Activated CD4-positive, alpha-beta T cell treated with anti-CD3 and anti-CD28 coated beads, Interleukin-2, amount 10 ng/mL, durations not matched to agents 7 days and 5 days (primary cell): ENCODE measurements at regions not wholly inside any gene's neighbourhood (a gene's known extent, or its start where the extent isn't known, plus 50 kb on each side); places are given as distances from the start of the nearest gene placed in this dataset.

Source experiments
- CTCF ChIA-PET: fragments of 350-600 bp; sonication (Branson Sonifier 250); formaldehyde crosslinking; loops from one replicate; lab custom pipeline; 2021; ENCODE audit warnings: antibody characterized with exemption; lab: Charles Lee
- POLR2A ChIA-PET: fragments of 350-600 bp; sonication (Branson Sonifier 250); formaldehyde crosslinking; loops from one replicate; lab custom pipeline; 2021; ENCODE audit warnings: antibody characterized with exemption; lab: Charles Lee
- DNase-seq: peaks from one replicate; pipeline ENCODE4 v3.0.0-alpha.2; 2020
- H3K27ac Mint-ChIP-seq: one replicate; pipeline ENCODE4 v1.8.0; 2021; ENCODE audit warnings: mild to moderate bottlenecking, moderate library complexity, mixed read lengths
- H3K27me3 Mint-ChIP-seq: one replicate; pipeline ENCODE4 v1.8.0; 2021; ENCODE audit warnings: mixed read lengths
- H3K36me3 Mint-ChIP-seq: one replicate; pipeline ENCODE4 v1.8.0; 2021; ENCODE audit warnings: low read depth, mixed read lengths
- H3K4me1 Mint-ChIP-seq: one replicate; pipeline ENCODE4 v1.8.0; 2021; ENCODE audit warnings: mixed read lengths
- H3K4me3 Mint-ChIP-seq: one replicate; pipeline ENCODE4 v1.8.0; 2021; ENCODE audit warnings: mild to moderate bottlenecking, moderate library complexity, mixed read lengths
- H3K9me3 Mint-ChIP-seq: one replicate; pipeline ENCODE4 v1.8.0; 2021; ENCODE audit warnings: mixed read lengths

DNA sequence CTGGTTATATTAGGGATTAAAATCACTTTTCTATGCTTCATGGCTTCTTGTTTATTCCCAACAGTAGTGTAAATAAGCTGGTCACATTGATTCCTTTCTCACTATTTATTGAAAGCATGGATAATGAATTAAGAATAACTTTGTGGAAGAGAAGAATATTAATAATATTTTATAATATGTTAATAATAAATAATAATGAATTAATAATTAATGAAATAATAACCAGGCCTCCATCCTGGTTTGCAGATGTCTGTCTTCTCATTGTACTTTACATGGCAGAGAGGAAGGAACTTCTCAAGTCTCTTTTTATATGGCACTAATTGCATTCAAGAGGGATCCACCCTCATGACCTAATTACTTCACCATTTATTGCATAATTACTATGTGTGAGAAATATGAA lies 473.5 kb downstream of the PTPRC start:
- peaks cover 9% of the 10 kb centered on the region for H3K36me3 Mint-ChIP-seq
- H3K27ac Mint-ChIP-seq: no peak overlapping the region
- DNase-seq: no peak
- H3K27me3 Mint-ChIP-seq: no peaks in the 10 kb centered on the region
- ChIA-PET CTCF (interaction anchor here (0.7 to 2.2 kb wide), 20 partner anchors 9 to 323 kb away, joined by 3 to 10 read pairs (median 3); no protein-coding TSS in a partner anchor), POLR2A (no interaction called here)
- peaks cover 12% of the 10 kb centered on the region for H3K4me1 Mint-ChIP-seq
- no peak overlapping the region for H3K4me3 Mint-ChIP-seq
- H3K9me3 Mint-ChIP-seq: peaks cover 30% of the 10 kb centered on the region

DNA sequence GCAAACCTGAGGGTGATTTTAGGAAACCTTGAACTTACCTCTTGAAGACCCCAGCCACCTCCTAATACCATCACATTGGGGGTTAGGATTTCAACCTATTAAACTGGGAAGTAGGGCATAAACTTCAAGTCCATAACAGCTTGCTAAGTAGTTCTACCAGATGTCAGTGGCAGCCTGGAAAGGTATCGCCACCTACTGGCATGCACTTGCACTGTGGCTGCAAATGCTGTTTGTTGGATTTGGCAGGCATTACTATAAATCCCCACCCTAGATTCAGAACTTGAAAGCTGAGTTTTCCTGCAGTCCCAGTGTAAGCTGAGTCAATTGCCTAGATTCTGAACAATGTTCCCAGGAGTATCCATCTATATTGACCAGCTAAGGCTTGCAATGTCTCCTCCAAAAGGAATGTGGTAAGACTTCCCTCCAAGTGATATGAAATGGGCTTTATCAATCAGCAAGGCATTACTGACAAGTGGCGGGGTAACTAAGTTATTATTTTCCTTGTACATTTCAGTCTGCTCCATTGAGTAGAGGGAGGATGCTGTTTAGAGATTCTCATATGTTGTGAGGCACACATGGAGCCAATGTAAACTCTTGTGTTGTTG lies 474.5 kb downstream of the PTPRC start:
- Mint-ChIP-seq H3K27me3 (no peaks in the 10 kb centered on the region), H3K27ac (peak overlapping the region; percentile 51), H3K36me3 (peaks cover 9% of the 10 kb centered on the region), H3K4me3 (no peak overlapping the region), H3K4me1 (peaks cover 12% of the 10 kb centered on the region), H3K9me3 (peaks cover 30% of the 10 kb centered on the region)
- DNase-seq: peak; percentile 59
- POLR2A ChIA-PET: no interaction called here
- CTCF ChIA-PET: interaction anchor here (0.6 to 2.2 kb wide), 30 partner anchors 8 to 348 kb away, joined by 3 to 10 read pairs (median 3); no protein-coding TSS in a partner anchor

DNA sequence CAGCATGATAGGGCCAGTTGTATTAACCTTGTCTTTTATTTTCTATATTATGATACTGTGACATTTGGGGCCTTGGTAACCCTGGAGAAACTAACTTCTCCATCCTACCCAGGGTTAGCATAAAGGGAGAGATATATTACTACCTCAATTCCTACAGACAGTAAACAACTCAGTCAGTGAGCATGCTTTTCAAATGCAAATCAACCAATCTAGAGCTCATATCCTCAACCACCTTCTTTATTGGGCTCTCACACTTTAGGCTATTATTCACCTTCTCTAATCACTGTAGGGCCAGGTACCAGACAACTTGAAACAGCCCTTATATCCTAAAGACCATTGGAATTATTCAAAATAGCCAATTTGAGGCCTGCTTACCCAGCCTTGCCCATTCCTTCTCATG lies 477.6 kb downstream of the PTPRC start:
- H3K27ac Mint-ChIP-seq: no peak overlapping the region
- H3K4me1 Mint-ChIP-seq: peaks cover 12% of the 10 kb centered on the region
- ChIA-PET CTCF (interaction anchor here (0.6 kb wide), 1 partner anchor 11 kb away, joined by 3 read pairs; no protein-coding TSS in a partner anchor), POLR2A (no interaction called here)
- H3K9me3 Mint-ChIP-seq: peaks cover 21% of the 10 kb centered on the region
- DNase-seq: no peak
- H3K4me3 Mint-ChIP-seq: no peak overlapping the region
- H3K36me3 Mint-ChIP-seq: peaks cover 6% of the 10 kb centered on the region
- H3K27me3 Mint-ChIP-seq: no peaks in the 10 kb centered on the region

DNA sequence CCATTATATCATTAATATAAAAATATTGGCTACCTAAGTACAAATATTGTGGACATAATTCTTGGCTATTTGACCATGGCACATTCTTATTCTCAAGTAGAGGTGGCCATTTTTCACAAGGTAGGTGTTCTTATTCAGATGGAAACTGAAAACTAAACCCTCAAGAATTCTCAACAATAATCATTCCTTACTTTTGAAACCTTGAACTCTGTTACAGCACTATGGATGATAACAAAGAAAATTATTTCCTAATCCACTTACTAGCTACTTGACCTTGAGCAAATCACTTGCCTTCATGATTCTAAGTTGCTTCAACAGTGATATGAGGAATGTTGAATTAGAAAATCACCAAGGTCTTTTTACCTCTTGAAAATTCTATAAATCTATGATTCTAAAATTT lies 482.2 kb downstream of the PTPRC start:
- no peak overlapping the region for H3K4me3 Mint-ChIP-seq
- POLR2A ChIA-PET: no interaction called here
- no peak for DNase-seq
- H3K27ac Mint-ChIP-seq: no peak overlapping the region
- H3K27me3 Mint-ChIP-seq: no peaks in the 10 kb centered on the region
- H3K36me3 Mint-ChIP-seq: no peaks in the 10 kb centered on the region
- H3K4me1 Mint-ChIP-seq: peaks cover 6% of the 10 kb centered on the region
- peaks cover 6% of the 10 kb centered on the region for H3K9me3 Mint-ChIP-seq
- CTCF ChIA-PET: interaction anchor here (1.2 to 1.8 kb wide), 2 partner anchors 8 to 20 kb away, joined by 3 to 7 read pairs; no protein-coding TSS in a partner anchor

DNA sequence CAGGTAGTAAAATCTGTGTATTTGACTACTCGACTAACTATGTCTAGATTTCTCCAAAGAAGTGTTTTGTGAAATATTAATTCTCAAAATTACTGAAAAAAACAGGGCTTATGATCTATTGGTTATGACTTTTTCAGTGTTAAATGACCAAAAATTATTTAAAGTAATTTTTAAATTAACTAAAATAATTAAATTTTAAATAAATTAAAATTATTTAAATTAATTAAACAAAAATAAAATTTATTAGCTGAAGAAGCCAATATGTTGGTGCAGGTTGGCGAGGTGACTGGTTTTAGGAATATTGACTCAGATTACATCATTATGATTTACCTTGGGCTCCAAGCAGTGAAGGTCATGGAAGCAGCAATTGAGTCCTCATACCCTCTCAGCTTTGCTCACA lies 483.2 kb downstream of the PTPRC start:
- ChIA-PET POLR2A (no interaction called here), CTCF (interaction anchor here (1.2 to 1.8 kb wide), 3 partner anchors 9 to 227 kb away, joined by 3 to 7 read pairs (median 3); no protein-coding TSS in a partner anchor)
- peaks cover 6% of the 10 kb centered on the region for H3K4me1 Mint-ChIP-seq
- H3K27me3 Mint-ChIP-seq: peaks cover 2% of the 10 kb centered on the region
- H3K27ac Mint-ChIP-seq: no peak overlapping the region
- DNase-seq: no peak
- no peaks in the 10 kb centered on the region for H3K36me3 Mint-ChIP-seq
- H3K9me3 Mint-ChIP-seq: peaks cover 6% of the 10 kb centered on the region
- no peak overlapping the region for H3K4me3 Mint-ChIP-seq

DNA sequence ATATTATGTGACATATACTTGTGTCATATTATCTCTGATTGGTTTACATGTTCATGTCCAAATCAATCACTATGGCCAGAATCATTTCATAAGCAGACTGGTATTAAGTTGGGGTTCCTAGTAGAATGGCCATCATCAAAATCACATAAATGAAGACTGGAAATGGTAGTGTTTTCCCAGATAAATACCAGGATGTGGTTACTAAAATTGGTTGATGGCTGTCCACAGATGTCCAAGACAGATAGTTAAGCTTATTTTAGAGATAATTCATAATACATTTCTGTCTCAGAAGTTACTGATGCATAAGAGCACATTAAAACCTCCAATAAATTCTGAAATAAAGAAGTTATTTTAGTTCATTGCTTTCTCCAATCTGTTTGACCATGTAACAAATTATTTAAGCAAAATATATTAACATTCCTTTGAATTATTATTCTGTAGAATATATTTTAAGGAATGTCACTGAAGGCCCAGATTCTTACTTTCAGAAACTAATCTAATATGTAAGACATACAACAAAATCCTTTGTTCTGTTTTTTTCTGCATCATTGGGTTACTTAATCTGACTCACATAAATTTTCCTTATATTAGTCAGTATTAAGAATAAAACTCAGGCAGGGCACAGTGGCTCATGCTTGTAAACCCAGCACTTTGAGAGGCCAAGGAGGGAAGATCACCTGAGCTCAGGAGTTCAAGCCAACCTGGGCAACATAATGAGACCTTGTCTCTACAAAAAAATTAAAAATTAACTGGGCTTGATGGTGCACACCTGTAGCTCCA lies 483.9 kb downstream of the PTPRC start:
- H3K4me3 Mint-ChIP-seq: no peak overlapping the region
- H3K4me1 Mint-ChIP-seq: peaks cover 6% of the 10 kb centered on the region
- no peak overlapping the region for H3K27ac Mint-ChIP-seq
- H3K9me3 Mint-ChIP-seq: peaks cover 6% of the 10 kb centered on the region
- ChIA-PET CTCF (interaction anchor here (0.8 to 1.8 kb wide), 5 partner anchors 8 to 228 kb away, joined by 3 to 7 read pairs (median 3); no protein-coding TSS in a partner anchor), POLR2A (no interaction called here)
- no peaks in the 10 kb centered on the region for H3K36me3 Mint-ChIP-seq
- H3K27me3 Mint-ChIP-seq: peaks cover 2% of the 10 kb centered on the region
- no peak for DNase-seq

DNA sequence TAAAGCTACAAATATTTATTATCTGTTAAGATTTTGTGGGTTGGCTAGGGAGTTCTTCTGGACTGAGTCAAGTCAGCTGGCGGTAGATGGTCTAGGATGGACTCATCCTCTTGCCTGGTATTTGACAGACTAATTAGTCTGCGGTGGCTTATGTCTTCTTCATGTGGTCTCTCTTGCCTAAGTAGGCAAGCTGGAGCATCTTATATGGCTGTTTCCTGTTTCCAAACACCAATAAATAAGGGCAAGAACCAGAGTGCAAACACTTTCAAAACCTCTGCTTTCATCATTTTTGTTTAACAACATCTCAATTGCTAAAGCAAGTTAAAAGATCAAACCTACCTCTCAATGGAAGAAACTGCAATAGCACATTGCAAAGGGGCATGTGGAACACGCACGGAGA lies 484.8 kb downstream of the PTPRC start:
- no peak overlapping the region for H3K27ac Mint-ChIP-seq
- H3K9me3 Mint-ChIP-seq: peaks cover 3% of the 10 kb centered on the region
- peaks cover 6% of the 10 kb centered on the region for H3K4me1 Mint-ChIP-seq
- no peak for DNase-seq
- POLR2A ChIA-PET: no interaction called here
- no peak overlapping the region for H3K4me3 Mint-ChIP-seq
- no peaks in the 10 kb centered on the region for H3K36me3 Mint-ChIP-seq
- CTCF ChIA-PET: interaction anchor here (0.6 to 1.4 kb wide), 6 partner anchors 9 to 392 kb away, joined by 3 to 6 read pairs (median 3); no protein-coding TSS in a partner anchor
- H3K27me3 Mint-ChIP-seq: peaks cover 7% of the 10 kb centered on the region

DNA sequence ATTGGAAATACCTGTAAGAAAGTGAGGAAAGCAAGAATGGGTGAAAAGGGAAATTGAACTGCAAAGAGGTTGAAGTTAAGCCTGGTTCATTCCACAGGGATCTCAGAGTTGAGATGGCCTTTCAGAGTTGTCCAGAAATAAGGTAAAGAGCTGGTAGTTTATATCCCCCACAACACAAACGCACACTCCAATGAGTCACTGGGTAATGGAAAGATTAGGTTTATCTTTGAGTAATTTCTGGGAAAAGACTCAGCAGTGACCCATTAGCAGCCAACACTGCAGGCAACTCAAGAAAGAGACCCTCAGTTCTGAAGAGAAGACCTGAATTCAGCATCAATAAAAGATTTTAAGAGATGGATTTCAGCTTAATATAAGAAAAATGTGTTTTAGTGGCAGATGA lies 485.5 kb downstream of the PTPRC start:
- ChIA-PET CTCF (interaction anchor here (0.6 kb wide), 1 partner anchor 33 kb away, joined by 3 read pairs; no protein-coding TSS in a partner anchor), POLR2A (no interaction called here)
- Mint-ChIP-seq H3K27ac (no peak overlapping the region), H3K36me3 (no peaks in the 10 kb centered on the region), H3K27me3 (peaks cover 9% of the 10 kb centered on the region), H3K4me1 (peaks cover 6% of the 10 kb centered on the region), H3K9me3 (peaks cover 3% of the 10 kb centered on the region), H3K4me3 (no peak overlapping the region)
- DNase-seq: no peak

DNA sequence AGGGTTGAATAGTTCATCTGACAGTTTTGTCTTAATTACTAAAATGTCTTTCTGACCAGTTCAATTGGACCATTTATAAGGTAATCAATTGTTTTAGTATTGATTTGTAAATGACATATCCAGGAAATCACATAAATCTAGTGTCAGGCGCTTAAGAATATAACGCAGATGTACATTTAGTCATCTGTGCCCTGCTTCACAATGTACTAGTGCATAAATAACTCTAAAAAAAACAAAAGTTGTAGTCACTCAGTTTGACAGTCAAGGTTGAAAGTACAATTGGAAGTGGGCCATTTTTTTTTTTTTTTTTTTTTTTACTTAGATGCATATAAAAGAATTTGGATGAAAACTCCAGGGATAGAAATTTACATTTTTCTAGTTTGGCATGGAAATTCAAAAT lies 490.4 kb downstream of the PTPRC start:
- Mint-ChIP-seq H3K27ac (no peak overlapping the region), H3K36me3 (peaks cover 2% of the 10 kb centered on the region), H3K4me1 (peaks cover 2% of the 10 kb centered on the region), H3K27me3 (peaks cover 9% of the 10 kb centered on the region), H3K4me3 (no peak overlapping the region), H3K9me3 (peaks cover 4% of the 10 kb centered on the region)
- ChIA-PET CTCF (no interaction called here), POLR2A (no interaction called here)
- no peak for DNase-seq

DNA sequence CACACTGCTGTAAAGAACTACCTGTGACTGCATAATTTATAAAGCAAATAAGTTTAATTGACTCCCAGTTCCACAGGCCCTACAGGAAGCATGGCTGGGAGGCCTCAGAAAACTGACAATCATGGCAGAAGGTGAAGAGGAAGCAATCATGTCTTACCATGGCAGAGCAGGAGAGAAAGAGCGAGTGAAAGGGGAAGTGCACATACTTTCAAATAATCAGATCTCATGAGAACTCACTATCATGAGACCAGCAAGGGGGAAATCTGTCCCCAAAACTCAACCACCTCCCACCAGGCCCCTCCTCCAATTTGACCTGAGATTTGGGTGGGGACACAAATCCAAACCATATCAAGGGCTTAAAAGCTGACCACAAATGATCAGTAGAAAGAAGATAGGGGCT lies 493.2 kb downstream of the PTPRC start:
- peaks cover 2% of the 10 kb centered on the region for H3K36me3 Mint-ChIP-seq

DNA sequence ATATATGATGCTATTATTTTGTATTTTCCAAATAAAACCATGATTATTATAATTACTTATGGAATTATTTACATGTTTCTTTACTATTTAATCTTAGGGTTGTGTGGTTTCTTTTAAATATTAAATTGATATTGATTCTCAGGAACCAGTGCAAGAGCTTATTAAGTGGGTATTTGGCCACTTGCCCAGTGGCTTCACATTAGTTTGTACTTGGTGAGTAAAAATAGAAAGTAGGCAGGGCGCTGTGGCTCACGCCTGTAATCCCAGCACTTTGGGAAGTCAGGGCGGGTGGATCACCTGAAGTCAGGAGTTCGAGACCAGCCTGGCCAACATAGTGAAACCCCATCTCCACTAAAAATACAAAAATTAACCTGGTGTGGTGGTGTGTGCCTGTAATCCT lies 497.1 kb downstream of the PTPRC start:
- Mint-ChIP-seq H3K9me3 (peaks cover 7% of the 10 kb centered on the region), H3K4me1 (peaks cover 4% of the 10 kb centered on the region), H3K27ac (no peak overlapping the region), H3K27me3 (no peaks in the 10 kb centered on the region), H3K4me3 (no peak overlapping the region), H3K36me3 (peaks cover 3% of the 10 kb centered on the region)
- ChIA-PET POLR2A (no interaction called here), CTCF (no interaction called here)
- DNase-seq: no peak

More for the DNA sequence above, 493.2 kb downstream of the PTPRC start:
- Mint-ChIP-seq H3K9me3 (peaks cover 4% of the 10 kb centered on the region), H3K4me3 (no peak overlapping the region), H3K4me1 (peaks cover 2% of the 10 kb centered on the region), H3K27ac (no peak overlapping the region), H3K27me3 (peaks cover 7% of the 10 kb centered on the region)
- ChIA-PET POLR2A (no interaction called here), CTCF (interaction anchor here (1.0 to 2.0 kb wide), 2 partner anchors 8 to 18 kb away, joined by 3 to 6 read pairs; no protein-coding TSS in a partner anchor)
- no peak for DNase-seq

DNA sequence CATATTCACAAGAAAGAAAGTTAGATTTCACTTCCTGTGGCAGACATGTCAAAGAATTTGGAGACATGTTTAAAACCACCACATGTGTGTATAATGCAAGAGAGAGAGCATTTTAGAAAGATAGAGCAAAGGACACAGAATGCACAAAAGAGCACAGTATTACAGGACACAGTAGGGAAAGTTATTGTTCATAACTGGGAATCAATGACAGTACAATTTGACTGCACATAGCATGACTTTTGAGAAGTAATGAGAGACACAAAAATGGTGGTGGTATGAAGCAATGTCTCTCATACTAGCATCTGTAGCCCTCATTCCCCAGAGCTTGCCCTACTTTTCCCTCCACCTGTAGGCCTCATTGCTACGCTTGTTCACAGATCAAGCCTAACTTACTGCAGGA lies 499.2 kb downstream of the PTPRC start:
- no peak for DNase-seq
- no peak overlapping the region for H3K27ac Mint-ChIP-seq
- ChIA-PET CTCF (interaction anchor here (1.8 kb wide), 1 partner anchor 24 kb away, joined by 3 read pairs; no protein-coding TSS in a partner anchor), POLR2A (no interaction called here)
- H3K4me1 Mint-ChIP-seq: peaks cover 3% of the 10 kb centered on the region
- peaks cover 1% of the 10 kb centered on the region for H3K27me3 Mint-ChIP-seq
- peaks cover 1% of the 10 kb centered on the region for H3K36me3 Mint-ChIP-seq
- no peak overlapping the region for H3K4me3 Mint-ChIP-seq
- peaks cover 3% of the 10 kb centered on the region for H3K9me3 Mint-ChIP-seq

DNA sequence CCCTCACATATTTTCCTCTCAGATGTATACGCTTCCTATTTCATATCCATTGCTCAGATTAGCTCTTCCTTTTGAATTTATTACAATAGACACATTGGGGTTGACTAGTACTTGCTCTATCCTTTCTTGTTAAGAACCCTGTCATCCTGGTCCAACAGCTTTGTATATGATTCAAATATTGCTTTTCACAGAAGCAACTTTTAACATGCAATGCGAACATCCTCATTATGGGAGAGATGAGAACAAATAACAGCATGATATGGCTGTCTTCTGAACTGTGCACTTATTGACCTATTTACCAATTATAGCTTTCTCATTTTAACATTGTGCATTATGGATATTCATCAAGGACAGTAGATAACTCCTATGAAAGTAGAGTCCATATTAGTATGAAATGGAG lies 510.8 kb downstream of the PTPRC start:
- H3K27ac Mint-ChIP-seq: no peak overlapping the region
- DNase-seq: no peak
- no peak overlapping the region for H3K4me3 Mint-ChIP-seq
- no peaks in the 10 kb centered on the region for H3K9me3 Mint-ChIP-seq
- CTCF ChIA-PET: no interaction called here
- peaks cover 16% of the 10 kb centered on the region for H3K27me3 Mint-ChIP-seq
- POLR2A ChIA-PET: no interaction called here
- H3K4me1 Mint-ChIP-seq: no peaks in the 10 kb centered on the region
- H3K36me3 Mint-ChIP-seq: no peaks in the 10 kb centered on the region
